CD4-positive, alpha-beta T cell (primary cell): ENCODE measurements at regions not wholly inside any gene's neighbourhood (a gene's known extent, or its start where the extent isn't known, plus 50 kb on each side); places are given as distances from the start of the nearest gene placed in this dataset.

Experiments used
- ATAC-seq: fragments of 200-7000 bp; cut with Tn5 transposase; one replicate; pipeline ENCODE4 v1.10.0; 2022; ENCODE audit warnings: mild to moderate bottlenecking; ENCODE audit not compliant: poor library complexity
- CTCF ChIA-PET: fragments of 350-600 bp; sonication (Branson Sonifier 250); formaldehyde crosslinking; loops from one replicate; lab custom pipeline; 2021; ENCODE audit warnings: antibody characterized with exemption, inconsistent platforms; lab: Charles Lee
- POLR2A ChIA-PET: fragments of 350-600 bp; sonication (Branson Sonifier 250); formaldehyde crosslinking; loops from one replicate; lab custom pipeline; 2021; ENCODE audit warnings: antibody characterized with exemption, inconsistent platforms; lab: Charles Lee
- DNase-seq, 14 experiments: peaks; one replicate each; pipeline ENCODE4 v3.0.0-alpha.2; 2013 to 2020; ENCODE audit warnings: mixed read lengths in 2 of 14
- H3K27ac ChIP-seq, 2 donors: one replicate each; pipeline versions ENCODE4 v1.5.1 to v1.7.0; 2013; ENCODE audit warnings: low read length in 2 of 2, low read depth in 1 of 2, mild to moderate bottlenecking in 1 of 2
- H3K27me3 ChIP-seq, 2 experiments: 1 replicate in 1 of 2; 2 replicates in 1 of 2; pipeline versions ENCODE4 v1.6.1 to v1.7.0; 2013; ENCODE audit warnings: low read length in 2 of 2, control low read depth in 1 of 2, mild to moderate bottlenecking in 1 of 2, moderate library complexity in 1 of 2; ENCODE audit not compliant: insufficient read depth in 2 of 2, control insufficient read depth in 1 of 2
- H3K36me3 ChIP-seq: one replicate; pipeline ENCODE4 v1.6.1; 2013; ENCODE audit warnings: low read length, control low read depth; ENCODE audit not compliant: insufficient read depth
- H3K4me1 ChIP-seq: one replicate; pipeline ENCODE4 v1.6.1; 2013; ENCODE audit warnings: low read length, control low read depth; ENCODE audit not compliant: insufficient read depth
- H3K4me3 ChIP-seq: one replicate; pipeline ENCODE4 v1.5.1; 2013; ENCODE audit warnings: mild to moderate bottlenecking, low read length, moderate library complexity
- H3K9me3 ChIP-seq, 2 experiments: 1 replicate in 1 of 2; 2 replicates in 1 of 2; pipeline versions ENCODE4 v1.6.1 to v1.7.0; 2013; ENCODE audit warnings: low read length in 2 of 2, mild to moderate bottlenecking in 2 of 2, control low read depth in 1 of 2, moderate library complexity in 1 of 2; ENCODE audit not compliant: control insufficient read depth in 1 of 2, insufficient read depth in 1 of 2
- H3K27ac Mint-ChIP-seq: one replicate; pipeline ENCODE4 v1.8.0; 2020; ENCODE audit warnings: mixed read lengths
- H3K27me3 Mint-ChIP-seq: one replicate; pipeline ENCODE4 v1.8.0; 2021; ENCODE audit warnings: mixed read lengths
- H3K36me3 Mint-ChIP-seq: one replicate; pipeline ENCODE4 v1.8.0; 2021; ENCODE audit warnings: low read depth, mixed read lengths
- H3K4me1 Mint-ChIP-seq: one replicate; pipeline ENCODE4 v1.8.0; 2021; ENCODE audit warnings: low read depth, mixed read lengths
- H3K4me3 Mint-ChIP-seq: one replicate; pipeline ENCODE4 v1.8.0; 2020; ENCODE audit warnings: mild to moderate bottlenecking, mixed read lengths
- H3K9me3 Mint-ChIP-seq: one replicate; pipeline ENCODE4 v1.8.0; 2020; ENCODE audit warnings: mixed read lengths
- intact Hi-C, 2 experiments: fragments of 100-400 bp; cut with DNase I in 1 of 2; cut with micrococcal nuclease in 1 of 2; formaldehyde crosslinking; loops; one replicate each; pipeline versions ENCODE4 v1.15.1 to v1.9.0; 2023 to 2025; cut with DNase I, micrococcal nuclease
- TF ChIP-seq, protein P1 (sequence below): fragments of 200-600 bp; IDR thresholded peaks from one replicate; pipeline ENCODE4 v1.8.0; 2022; ENCODE audit warnings: antibody characterized with exemption, mild to moderate bottlenecking

DNA sequence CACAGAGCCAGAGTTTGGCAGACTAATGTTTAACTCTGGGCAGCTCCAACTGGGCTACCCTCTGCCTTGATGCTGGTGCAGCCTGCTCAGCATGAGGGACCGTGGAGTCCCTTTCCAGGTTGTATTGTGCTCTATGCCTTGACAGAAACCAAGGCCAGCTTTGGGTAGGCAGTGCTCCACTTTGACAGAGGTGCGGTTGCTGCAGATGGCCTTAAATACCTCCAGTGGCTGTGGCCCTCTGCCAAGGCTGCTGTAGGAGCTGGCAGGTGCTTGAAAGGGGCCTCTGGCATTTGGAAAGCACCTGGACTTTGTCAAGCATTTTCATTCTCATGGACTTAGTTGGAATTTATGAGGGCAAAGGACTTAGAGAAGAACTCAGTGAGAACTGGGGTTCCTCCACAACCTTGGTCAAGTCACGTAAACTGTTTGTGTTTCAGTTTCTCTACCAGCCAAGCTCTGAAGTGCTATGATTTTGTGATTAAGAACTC is 249.7 kb upstream of the ZNF462 start:
- Mint-ChIP-seq H3K27ac (no peak overlapping the region), H3K36me3 (no peaks in the 10 kb centered on the region), H3K27me3 (no peaks in the 10 kb centered on the region), H3K4me1 (no peaks in the 10 kb centered on the region), H3K9me3 (no peaks in the 10 kb centered on the region), H3K4me3 (no peak overlapping the region)
- H3K4me1 ChIP-seq, result no peaks in the 10 kb centered on the region
- DNase-seq (no peak), ATAC-seq (no peak)
- TF ChIP-seq, protein P1, sequence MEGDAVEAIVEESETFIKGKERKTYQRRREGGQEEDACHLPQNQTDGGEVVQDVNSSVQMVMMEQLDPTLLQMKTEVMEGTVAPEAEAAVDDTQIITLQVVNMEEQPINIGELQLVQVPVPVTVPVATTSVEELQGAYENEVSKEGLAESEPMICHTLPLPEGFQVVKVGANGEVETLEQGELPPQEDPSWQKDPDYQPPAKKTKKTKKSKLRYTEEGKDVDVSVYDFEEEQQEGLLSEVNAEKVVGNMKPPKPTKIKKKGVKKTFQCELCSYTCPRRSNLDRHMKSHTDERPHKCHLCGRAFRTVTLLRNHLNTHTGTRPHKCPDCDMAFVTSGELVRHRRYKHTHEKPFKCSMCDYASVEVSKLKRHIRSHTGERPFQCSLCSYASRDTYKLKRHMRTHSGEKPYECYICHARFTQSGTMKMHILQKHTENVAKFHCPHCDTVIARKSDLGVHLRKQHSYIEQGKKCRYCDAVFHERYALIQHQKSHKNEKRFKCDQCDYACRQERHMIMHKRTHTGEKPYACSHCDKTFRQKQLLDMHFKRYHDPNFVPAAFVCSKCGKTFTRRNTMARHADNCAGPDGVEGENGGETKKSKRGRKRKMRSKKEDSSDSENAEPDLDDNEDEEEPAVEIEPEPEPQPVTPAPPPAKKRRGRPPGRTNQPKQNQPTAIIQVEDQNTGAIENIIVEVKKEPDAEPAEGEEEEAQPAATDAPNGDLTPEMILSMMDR, result no peak
- peaks cover 0 to 5% of the 10 kb centered on the region in 2 experiments for H3K9me3 ChIP-seq
- H3K27ac ChIP-seq, result no peak overlapping the region
- no peak overlapping the region for H3K4me3 ChIP-seq
- ChIA-PET POLR2A (no interaction called here), CTCF (no interaction called here)
- intact Hi-C loops, result no loop called here
- no peaks in the 10 kb centered on the region for H3K27me3 ChIP-seq
- H3K36me3 ChIP-seq, result no peaks in the 10 kb centered on the region

DNA sequence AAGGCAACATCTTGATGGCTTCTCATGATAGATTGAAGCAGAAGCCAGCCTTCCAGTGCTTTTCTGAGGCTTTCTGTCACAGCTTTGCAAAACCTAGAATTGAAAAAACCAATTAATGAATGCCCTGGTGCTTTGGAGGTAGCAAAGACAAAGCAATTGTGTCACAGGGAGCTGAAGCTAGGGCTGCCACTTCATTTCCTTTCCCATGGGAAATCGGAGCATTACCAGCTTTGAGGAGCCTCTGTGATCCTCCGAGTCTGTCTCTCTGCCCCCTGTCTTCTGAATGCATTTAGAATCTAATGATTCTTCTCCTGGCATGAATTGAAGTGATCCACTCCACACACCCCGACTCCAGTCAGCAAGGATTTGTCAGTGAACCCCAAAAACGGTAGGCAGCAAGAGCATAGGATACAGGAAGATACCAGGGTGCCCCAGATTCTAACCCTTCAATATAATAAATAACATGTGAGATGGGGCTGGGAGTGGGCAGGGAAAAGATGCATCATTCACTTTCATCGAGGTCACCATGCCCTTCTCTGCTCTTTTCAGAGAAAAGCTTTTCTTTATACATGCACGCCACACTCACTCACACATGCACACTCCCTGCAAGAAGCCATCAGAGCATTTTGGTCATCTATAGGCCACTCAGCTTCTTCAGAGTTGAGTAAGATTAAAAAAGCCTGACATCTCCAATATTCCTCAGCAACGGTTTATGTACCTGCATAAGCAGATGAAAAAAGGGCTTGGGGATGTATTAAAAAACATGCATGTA is 247.7 kb upstream of the ZNF462 start:
- H3K27me3 Mint-ChIP-seq, result no peaks in the 10 kb centered on the region
- intact Hi-C loops, result no loop called here
- CTCF ChIA-PET, result no interaction called here

DNA sequence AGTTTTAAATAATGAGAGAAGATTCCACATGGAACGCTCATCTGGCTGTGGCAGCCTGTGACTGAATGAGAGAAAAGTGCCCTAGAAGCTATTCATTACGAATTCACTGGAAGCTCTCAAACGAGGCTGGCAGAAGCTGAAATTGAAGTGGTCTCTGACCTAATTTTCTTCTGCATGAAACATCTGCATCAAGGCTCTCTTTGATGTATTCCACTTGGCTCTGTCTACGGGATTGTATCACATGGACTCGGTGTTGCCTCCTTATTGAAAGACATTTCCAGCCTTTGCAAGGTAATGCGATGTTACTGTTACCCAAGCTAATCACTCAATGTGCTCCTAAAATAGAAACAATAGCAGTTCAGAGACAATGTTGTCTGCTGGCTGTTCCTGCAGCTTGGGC is 246.9 kb upstream of the ZNF462 start:
- H3K4me1 Mint-ChIP-seq, result no peaks in the 10 kb centered on the region
- no peak overlapping the region for H3K27ac Mint-ChIP-seq
- CTCF ChIA-PET, result no interaction called here
- Histone ChIP-seq H3K4me3 (no peak overlapping the region), H3K4me1 (no peaks in the 10 kb centered on the region), H3K27ac (no peak overlapping the region), H3K36me3 (no peaks in the 10 kb centered on the region), H3K9me3 (peaks cover 0 to 5% of the 10 kb centered on the region in 2 experiments), H3K27me3 (no peaks in the 10 kb centered on the region)
- POLR2A ChIA-PET, result no interaction called here
- H3K36me3 Mint-ChIP-seq, result no peaks in the 10 kb centered on the region
- TF ChIP-seq, protein P1, result no peak
- no peaks in the 10 kb centered on the region for H3K27me3 Mint-ChIP-seq
- DNase-seq (no peak), ATAC-seq (no peak)
- no peak overlapping the region for H3K4me3 Mint-ChIP-seq
- intact Hi-C loops, result no loop called here
- no peaks in the 10 kb centered on the region for H3K9me3 Mint-ChIP-seq

More for the DNA sequence above, 247.7 kb upstream of the ZNF462 start:
- H3K9me3 ChIP-seq, result peaks cover 0 to 5% of the 10 kb centered on the region in 2 experiments
- DNase-seq (no peak), ATAC-seq (no peak)
- TF ChIP-seq, protein P1, result no peak
- H3K36me3 ChIP-seq, result no peaks in the 10 kb centered on the region
- H3K4me3 ChIP-seq, result no peak overlapping the region
- no peak overlapping the region for H3K27ac ChIP-seq
- no peaks in the 10 kb centered on the region for H3K4me1 Mint-ChIP-seq
- no peaks in the 10 kb centered on the region for H3K36me3 Mint-ChIP-seq
- no peak overlapping the region for H3K4me3 Mint-ChIP-seq
- no peak overlapping the region for H3K27ac Mint-ChIP-seq
- H3K27me3 ChIP-seq, result no peaks in the 10 kb centered on the region
- POLR2A ChIA-PET, result no interaction called here
- H3K4me1 ChIP-seq, result no peaks in the 10 kb centered on the region
- no peaks in the 10 kb centered on the region for H3K9me3 Mint-ChIP-seq
